OCI-LY7 (cell line): ENCODE measurements at regions not wholly inside any gene's neighbourhood (a gene's known extent, or its start where the extent isn't known, plus 50 kb on each side); places are given as distances from the start of the nearest gene placed in this dataset.
A peak's percentile ranks its signal among the peaks of the same experiment; 100 is the strongest.

ENCODE experiments used
- BruUV-seq: library from RNA; stranded (reverse); fragments of 400-500 nt; replicated peaks from 2 replicates; lab custom pipeline; 2021; lab: Mats Ljungman, UMichigan
- CTCF ChIA-PET: fragments of 300-600 bp; sonication (Branson Sonifier 250); formaldehyde crosslinking; loops from one replicate; lab custom pipeline; 2022; ENCODE audit warnings: antibody characterized with exemption; ENCODE audit not compliant: unreplicated experiment; lab: Charles Lee
- POLR2A ChIA-PET: fragments of 300-600 bp; sonication (Branson Sonifier 250); formaldehyde crosslinking; loops from one replicate; lab custom pipeline; 2022; ENCODE audit warnings: antibody characterized with exemption; lab: Charles Lee
- DNase-seq: peaks from one replicate; pipeline ENCODE4 v3.0.0-alpha.2; 2015; ENCODE audit warnings: low spot score
- H2AFZ ChIP-seq: fragments of 200-600 bp; sonication (generic), shearing (Covaris generic); 2 replicates; pipeline ENCODE4 v1.6.1; 2014; ENCODE audit warnings: mild to moderate bottlenecking, antibody characterized with exemption, low read length, moderate library complexity
- H3K27ac ChIP-seq: fragments of 200-600 bp; sonication (generic); 2 replicates; pipeline ENCODE4 v1.5.1; 2014; ENCODE audit warnings: mixed run types, low read depth, mild to moderate bottlenecking, moderate library complexity, low read length, inconsistent platforms; ENCODE audit not compliant: poor library complexity, severe bottlenecking
- H3K36me3 ChIP-seq: fragments of 200-600 bp; sonication (generic); 2 replicates; pipeline ENCODE4 v1.6.1; 2014; ENCODE audit warnings: mild to moderate bottlenecking, antibody characterized with exemption, low read length, moderate library complexity, mixed read lengths; ENCODE audit not compliant: insufficient read depth
- H3K4me1 ChIP-seq: fragments of 200-600 bp; sonication (generic); 2 replicates; pipeline ENCODE4 v1.5.1; 2014; ENCODE audit warnings: mild to moderate bottlenecking, low read length; ENCODE audit not compliant: insufficient read depth, poor library complexity, severe bottlenecking
- H3K4me2 ChIP-seq: fragments of 200-600 bp; sonication (generic); 2 replicates; pipeline ENCODE4 v1.6.1; 2014; ENCODE audit warnings: mild to moderate bottlenecking, low read length
- H3K4me3 ChIP-seq: fragments of 200-600 bp; sonication (generic); 2 replicates; pipeline ENCODE4 v1.5.1; 2014; ENCODE audit warnings: mild to moderate bottlenecking, low read depth, low read length; ENCODE audit not compliant: poor library complexity, severe bottlenecking
- H3K79me2 ChIP-seq: fragments of 200-600 bp; sonication (generic); 2 replicates; pipeline ENCODE4 v1.6.1; 2016; ENCODE audit warnings: low read depth, mild to moderate bottlenecking, low read length, moderate library complexity, mixed read lengths; ENCODE audit not compliant: insufficient read depth
- H3K9me2 ChIP-seq: fragments of 200-600 bp; sonication (generic); 2 replicates; pipeline ENCODE4 v1.6.1; 2016; ENCODE audit warnings: mild to moderate bottlenecking, low read length, mixed read lengths; ENCODE audit not compliant: insufficient read depth
- H3K9me3 ChIP-seq: fragments of 200-600 bp; sonication (generic); 2 replicates; pipeline ENCODE4 v1.6.1; 2014; ENCODE audit warnings: mild to moderate bottlenecking, mixed run types, low read length, mixed read lengths
- H4K20me1 ChIP-seq: fragments of 200-600 bp; sonication (generic); 2 replicates; pipeline ENCODE4 v1.6.1; 2014; ENCODE audit warnings: mild to moderate bottlenecking, antibody characterized with exemption, low read length, moderate library complexity, mixed read lengths; ENCODE audit not compliant: insufficient read depth
- CTCF ChIP-seq: fragments of 200-600 bp; sonication (generic); conservative IDR thresholded peaks from 2 replicates; pipeline ENCODE4 v1.5.1; 2014; ENCODE audit warnings: mild to moderate bottlenecking, antibody characterized with exemption, low read length, moderate library complexity, mixed read lengths
- EZH2phosphoT487 ChIP-seq: fragments of 200-600 bp; sonication (generic); IDR thresholded peaks from 2 replicates; pipeline ENCODE4 v1.6.1; 2018; ENCODE audit warnings: low read depth, borderline replicate concordance, mild to moderate bottlenecking, mixed run types, antibody characterized with exemption, low read length, moderate library complexity, mixed read lengths
- intact Hi-C: fragments of 100-400 bp; cut with micrococcal nuclease; formaldehyde crosslinking; loops from one replicate; pipeline ENCODE4 v1.10.0; 2022; ENCODE audit not compliant: unreplicated experiment

- Histone ChIP-seq H3K36me3 (no peaks in the 10 kb centered on the region), H2AFZ (peak overlapping the region; percentile 27; the same call in 1 of the 2 replicates), H3K4me2 (peak overlapping the region; percentile 21), H3K27ac (no peak overlapping the region), H3K4me3 (no peak overlapping the region), H4K20me1 (no peaks in the 10 kb centered on the region), H3K79me2 (no peaks in the 10 kb centered on the region), H3K9me3 (no peaks in the 10 kb centered on the region), H3K9me2 (no peaks in the 10 kb centered on the region), H3K4me1 (no peaks in the 10 kb centered on the region)
- intact Hi-C loops = no loop called here
- BruUV-seq = no TSS peak
- TF ChIP-seq EZH2phosphoT487 (no peak), CTCF (no peak)
- POLR2A ChIA-PET = no interaction called here
- CTCF ChIA-PET = no interaction called here
- no peak for DNase-seq
Measured at GRCh38 chr5:143657647-143658285, 154.2 kb upstream of the HMHB1 start.

- no peak overlapping the region for H3K4me3 ChIP-seq
- BruUV-seq = no TSS peak
- intact Hi-C loops = no loop called here
- no peaks in the 10 kb centered on the region for H4K20me1 ChIP-seq
- H3K9me2 ChIP-seq = no peaks in the 10 kb centered on the region
- H3K27ac ChIP-seq = no peak overlapping the region
- DNase-seq = no peak
- TF ChIP-seq CTCF (no peak), EZH2phosphoT487 (no peak)
- H2AFZ ChIP-seq = no peak overlapping the region
- ChIA-PET CTCF (no interaction called here), POLR2A (interaction anchor here (1.1 to 2.3 kb wide), 3 partner anchors 18 to 115 kb away, joined by 3 to 6 read pairs (median 4); no protein-coding TSS in a partner anchor)
- no peaks in the 10 kb centered on the region for H3K79me2 ChIP-seq
- no peaks in the 10 kb centered on the region for H3K9me3 ChIP-seq
- no peak overlapping the region for H3K4me2 ChIP-seq
- H3K4me1 ChIP-seq = no peaks in the 10 kb centered on the region
- H3K36me3 ChIP-seq = no peaks in the 10 kb centered on the region
Measured at GRCh38 chr5:143653766-143654282, 158.1 kb upstream of the HMHB1 start.

GRCh38 chr5:143653256-143653655 lies 158.7 kb upstream of the HMHB1 start:
- Histone ChIP-seq H4K20me1 (no peaks in the 10 kb centered on the region), H3K27ac (no peak overlapping the region), H3K4me3 (no peak overlapping the region), H3K36me3 (no peaks in the 10 kb centered on the region), H3K9me2 (no peaks in the 10 kb centered on the region), H3K9me3 (no peaks in the 10 kb centered on the region), H3K4me1 (no peaks in the 10 kb centered on the region), H3K4me2 (no peak overlapping the region), H2AFZ (no peak overlapping the region), H3K79me2 (no peaks in the 10 kb centered on the region)
- BruUV-seq = no TSS peak
- TF ChIP-seq CTCF = no peak
- TF ChIP-seq EZH2phosphoT487 = no peak
- CTCF ChIA-PET = no interaction called here
- no peak for DNase-seq
- intact Hi-C loops = no loop called here
- POLR2A ChIA-PET = interaction anchor here (1.1 kb wide), 1 partner anchor 17 kb away, joined by 3 read pairs; no protein-coding TSS in a partner anchor
